Motor neuron (in vitro differentiated cells): ENCODE measurements at regions not wholly inside any gene's neighbourhood (a gene's known extent, or its start where the extent isn't known, plus 50 kb on each side); places are given as distances from the start of the nearest gene placed in this dataset.

Experiments used
- ATAC-seq, 8 experiments: fragments of 200-7000 bp; cut with Tn5 transposase; replicated peaks in 6 of 8; 2 replicates each; pipeline ENCODE4 v1.8.0; 2021; ENCODE audit warnings: mild to moderate bottlenecking in 8 of 8, moderate library complexity in 8 of 8
- H3K27ac ChIP-seq, 2 donors: fragments of 250-450 bp; sonication (Bioruptor Pico); 2 replicates each; pipeline ENCODE4 v1.9.0; 2021; ENCODE audit warnings: antibody characterized with exemption in 2 of 2, mild to moderate bottlenecking in 2 of 2, moderate library complexity in 1 of 2
- H3K4me1 ChIP-seq, 2 donors: fragments of 250-450 bp; sonication (Bioruptor Pico); replicated peaks in 1 of 2; 2 replicates each; pipeline ENCODE4 v1.6.1; 2021; ENCODE audit warnings: antibody characterized with exemption in 2 of 2, mild to moderate bottlenecking in 2 of 2, moderate library complexity in 1 of 2
- H3K4me3 ChIP-seq, 5 donors: fragments of 250-450 bp; sonication (Bioruptor Pico); 2 replicates each; pipeline ENCODE4 v1.9.0; 2021; ENCODE audit warnings: antibody characterized with exemption in 5 of 5, mild to moderate bottlenecking in 5 of 5, moderate library complexity in 4 of 5
- WGBS, 10 experiments: fragments of 450-650 bp; shearing (Covaris generic); methylation state at CpG; one replicate each; pipeline ENCODE4 v1.0.0; 2022; 5-methylcytosine and 5-hydroxymethylcytosine counted together
- in situ Hi-C, 9 experiments: fragments of 400-800 bp; cut with MboI; loops; one replicate each; pipeline ENCODE4 v1.15.0; 2021; ENCODE audit warnings: low sequenced_read_pairs in 9 of 9, low pct_unique_long_range_greater_than_20kb in 2 of 9; ENCODE audit not compliant: unreplicated experiment in 9 of 9

DNA sequence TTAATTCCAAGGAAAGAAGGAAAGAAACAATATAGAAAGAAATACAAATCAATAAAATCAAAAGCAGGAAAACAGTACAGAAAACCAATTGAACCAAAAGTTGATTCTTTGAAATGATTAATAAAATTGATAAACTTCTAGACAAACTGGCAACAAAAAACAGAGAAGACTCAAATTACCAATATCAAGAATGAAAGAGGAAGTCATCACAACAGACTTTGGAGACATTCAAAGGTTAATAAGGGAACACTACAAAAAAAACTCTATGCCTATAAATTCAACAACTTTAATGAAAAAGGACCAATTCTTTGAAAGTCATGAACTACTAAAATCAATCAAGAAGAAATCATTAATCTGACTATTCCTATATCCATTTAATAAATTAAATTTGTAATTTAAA, 329.3 kb upstream of the NR5A2 start:
- ATAC-seq = no peak
- Histone ChIP-seq H3K4me1 (no peaks in the 10 kb centered on the region), H3K4me3 (no peak overlapping the region), H3K27ac (no peak overlapping the region)
- in situ Hi-C loops = loop anchor here in 6 of 9 experiments (10.0 to 25.0 kb wide), 3 partner anchors 587 to 814 kb away; no protein-coding TSS in a partner anchor

DNA sequence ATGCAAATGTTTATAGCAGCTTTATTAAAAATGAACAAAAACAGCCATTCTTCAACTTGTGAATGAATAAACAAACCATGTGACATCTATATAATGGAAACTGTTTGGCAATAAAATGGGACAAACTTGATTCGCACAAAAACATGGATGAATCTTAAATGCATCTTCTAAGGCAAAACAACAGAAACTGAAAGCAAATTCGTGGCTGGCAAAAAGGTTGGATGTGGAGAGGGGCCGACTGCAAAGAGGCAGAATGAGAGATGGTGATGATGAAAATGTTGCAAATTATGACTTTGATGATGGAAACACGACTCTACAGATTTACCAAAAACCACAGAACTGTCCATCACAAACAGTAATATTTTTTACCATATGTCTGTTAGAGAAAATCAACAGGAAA, 327.0 kb upstream of the NR5A2 start:
- in situ Hi-C loops = no loop called here
- H3K27ac ChIP-seq = no peak overlapping the region
- H3K4me1 ChIP-seq = no peaks in the 10 kb centered on the region
- H3K4me3 ChIP-seq = no peak overlapping the region
- no peak for ATAC-seq
- WGBS, 10 experiments = 30 to 90% (median 75%) methylated on average over 2 to 4 of the region's 4 CpGs

DNA sequence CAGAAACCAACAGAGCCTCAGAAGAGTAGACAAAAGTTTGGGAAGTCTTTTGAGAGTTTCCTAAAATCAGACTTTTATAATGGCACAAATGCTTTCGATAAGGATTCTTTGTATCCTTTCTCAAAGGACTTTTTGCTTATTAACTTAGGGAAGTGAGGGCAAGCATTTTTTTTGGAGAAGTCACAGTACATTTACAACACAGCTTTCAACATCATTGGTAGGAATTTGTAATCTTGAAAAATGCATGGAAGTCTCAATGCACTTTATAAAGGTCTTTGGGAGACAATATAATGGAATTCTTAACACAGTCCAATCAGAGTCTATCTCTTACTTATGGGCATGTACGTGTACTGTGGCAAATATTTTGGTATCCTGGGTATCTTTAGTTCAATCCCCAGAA, 325.8 kb upstream of the NR5A2 start:
- no peak for ATAC-seq
- no peaks in the 10 kb centered on the region for H3K4me1 ChIP-seq
- H3K27ac ChIP-seq = no peak overlapping the region
- H3K4me3 ChIP-seq = no peak overlapping the region
- in situ Hi-C loops = no loop called here
- WGBS, 10 experiments = 54 to 100% (median 77%) methylated on average over 1 to 2 of the region's 2 CpGs

DNA sequence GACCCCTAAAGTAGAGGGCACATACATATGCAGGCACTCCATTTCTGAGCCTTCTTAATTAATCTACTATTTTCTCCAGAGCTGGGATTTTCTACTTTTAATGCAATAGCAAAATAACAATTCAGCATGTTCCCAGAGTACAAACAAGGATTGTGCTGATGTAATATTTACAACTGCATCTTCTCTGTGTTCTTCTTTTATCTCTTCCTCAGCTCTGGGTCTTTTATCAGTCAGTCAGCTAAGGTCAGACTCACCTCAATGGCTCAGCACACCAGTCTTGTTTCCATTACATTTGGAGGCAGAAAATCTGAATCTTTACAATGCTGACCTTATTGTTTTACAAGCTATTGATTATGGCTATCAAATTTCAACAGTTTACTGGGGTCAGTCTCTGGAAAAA, 323.3 kb upstream of the NR5A2 start:
- Histone ChIP-seq H3K27ac (no peak overlapping the region), H3K4me3 (no peak overlapping the region), H3K4me1 (no peaks in the 10 kb centered on the region)
- in situ Hi-C loops = no loop called here
- ATAC-seq = no peak

DNA sequence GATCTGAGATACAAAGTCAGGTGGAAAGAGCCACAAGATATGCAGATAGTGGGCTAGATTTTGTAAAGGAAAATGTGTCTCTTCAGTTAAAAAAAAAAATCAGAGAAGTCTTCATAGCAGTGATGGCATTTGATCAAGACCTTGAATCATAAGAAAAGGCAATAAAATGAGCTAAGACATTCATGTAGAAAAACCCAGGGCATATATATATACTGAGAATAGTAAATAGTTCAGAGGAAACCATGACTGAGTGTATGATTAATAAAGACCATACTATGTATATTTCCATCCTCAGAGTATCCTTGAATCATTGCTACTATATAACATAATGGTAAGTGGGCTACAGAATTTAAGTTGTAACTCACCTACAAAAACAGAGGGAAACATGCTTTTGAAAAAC, 321.7 kb upstream of the NR5A2 start:
- in situ Hi-C loops = no loop called here
- Histone ChIP-seq H3K27ac (no peak overlapping the region), H3K4me3 (no peak overlapping the region), H3K4me1 (no peaks in the 10 kb centered on the region)
- ATAC-seq = no peak

DNA sequence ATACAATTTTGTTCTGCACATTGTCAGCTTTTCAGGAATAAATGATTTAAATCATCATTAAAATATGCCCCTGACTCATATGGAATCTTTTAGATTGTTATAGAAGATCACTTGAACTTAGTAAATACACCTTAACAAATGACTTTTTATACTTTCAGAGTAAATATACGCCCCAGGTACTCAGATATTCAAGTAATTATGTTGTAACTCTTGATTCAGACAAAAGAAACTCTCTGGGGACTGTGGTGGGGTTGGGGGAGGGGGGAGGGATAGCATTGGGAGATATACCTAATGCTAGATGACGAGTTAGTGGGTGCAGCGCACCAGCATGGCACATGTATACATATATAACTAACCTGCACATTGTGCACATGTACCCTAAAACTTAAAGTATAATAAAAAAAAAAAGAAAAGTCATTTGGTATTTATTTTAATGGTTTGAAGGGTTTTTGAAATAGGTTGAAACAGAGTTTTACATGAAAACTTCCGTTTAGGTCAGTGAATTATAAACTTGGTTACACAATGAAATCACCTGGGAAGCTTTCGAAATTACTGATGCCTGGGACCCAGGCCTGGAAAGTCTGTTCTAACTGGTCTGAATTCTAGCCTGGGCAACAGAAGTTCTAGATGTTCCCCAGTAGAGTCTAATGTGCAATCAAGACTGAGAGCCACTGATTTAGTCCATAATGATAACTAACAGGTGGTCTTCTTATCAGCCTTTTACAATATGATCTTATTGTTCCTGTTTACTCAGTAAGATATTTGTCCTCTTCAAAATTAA, 320.5 kb upstream of the NR5A2 start:
- in situ Hi-C loops = no loop called here
- 0 to 100% (median 83%) methylated on average over 1 to 3 of the region's 5 CpGs; no CpG with 5 or more reads in 1 of the 10 experiments for WGBS, 10 experiments
- H3K4me3 ChIP-seq = no peak overlapping the region
- no peak overlapping the region for H3K27ac ChIP-seq
- no peak for ATAC-seq
- no peaks in the 10 kb centered on the region for H3K4me1 ChIP-seq

DNA sequence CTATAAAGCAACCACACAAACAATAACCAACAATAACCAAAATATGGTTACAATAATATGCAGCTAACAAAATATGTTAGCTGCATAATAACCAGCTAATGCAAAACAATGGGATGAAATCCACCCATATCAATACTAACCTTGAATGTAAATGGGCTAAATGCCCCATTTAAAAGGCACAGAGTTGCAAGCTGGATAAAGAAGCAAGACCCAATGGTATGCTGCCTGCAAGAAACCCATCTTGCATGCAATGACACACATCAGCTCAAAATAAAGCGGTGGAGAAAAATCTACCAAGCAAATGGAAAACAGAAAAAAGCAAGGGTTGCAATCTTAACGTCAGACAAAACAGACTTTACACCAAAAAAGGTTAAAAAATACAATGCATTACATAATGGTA, 316.5 kb upstream of the NR5A2 start:
- in situ Hi-C loops = no loop called here
- Histone ChIP-seq H3K27ac (no peak overlapping the region), H3K4me3 (no peak overlapping the region), H3K4me1 (no peaks in the 10 kb centered on the region)
- ATAC-seq = no peak
- 0 to 86% (median 56%) methylated on average over 1 to 2 of the region's 2 CpGs; no CpG with 5 or more reads in 2 of the 10 experiments for WGBS, 10 experiments

DNA sequence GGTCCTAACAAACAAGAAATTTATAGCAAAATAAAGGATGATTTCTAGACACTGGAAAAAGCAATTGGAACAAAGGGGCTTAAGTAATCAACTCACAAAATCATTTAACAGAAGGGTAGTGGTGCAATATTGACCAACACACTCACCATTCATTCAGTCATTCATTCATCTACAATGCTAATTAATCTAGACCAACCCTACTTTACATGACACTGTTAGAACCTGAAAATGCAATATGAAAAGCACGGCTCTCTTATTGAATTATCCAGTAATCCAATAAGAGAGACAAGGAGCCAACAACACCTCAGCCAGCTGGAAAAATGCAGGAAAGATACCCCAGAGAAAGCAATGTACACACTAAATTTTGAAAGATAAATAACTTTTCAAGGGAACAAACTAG, 310.8 kb upstream of the NR5A2 start:
- Histone ChIP-seq H3K4me1 (no peaks in the 10 kb centered on the region), H3K4me3 (no peak overlapping the region), H3K27ac (no peak overlapping the region)
- in situ Hi-C loops = no loop called here
- WGBS, 10 experiments = 0 to 100% (median 47%) methylated on average over 1 of the region's 1 CpG; no CpG with 5 or more reads in 1 of the 10 experiments
- peak in 2 of 8 experiments; percentile 93 to 97 for ATAC-seq

DNA sequence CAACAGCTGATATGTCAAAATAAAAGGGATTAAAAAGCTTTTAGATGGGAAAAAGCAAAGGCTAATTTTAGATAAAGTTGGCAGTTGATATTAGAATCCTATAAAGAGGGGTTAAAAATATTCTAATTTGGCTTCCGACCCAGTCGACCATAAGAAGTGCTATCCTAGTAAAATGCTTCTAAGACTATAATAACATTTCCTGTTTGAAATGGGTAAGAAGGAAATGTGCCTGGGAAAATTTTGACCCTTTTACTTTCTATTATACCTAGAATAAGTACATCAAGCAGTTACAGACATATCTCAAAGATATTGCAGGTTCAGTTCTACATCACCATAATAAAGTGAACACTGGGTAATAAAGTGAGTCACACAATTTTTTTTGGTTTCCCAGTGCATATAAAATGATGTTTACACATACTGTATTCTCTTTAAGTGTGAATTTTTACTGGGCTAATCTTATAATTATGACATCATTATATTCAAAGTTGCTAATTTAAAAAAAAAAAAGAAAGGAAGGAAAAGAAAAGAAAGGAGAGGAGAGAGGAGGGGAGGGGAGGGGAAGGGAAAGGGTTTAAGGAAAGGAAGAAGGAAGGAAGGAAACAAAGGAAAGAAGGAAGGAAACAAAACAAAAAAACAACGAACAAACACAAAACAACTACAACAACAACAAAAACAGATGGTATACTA, 308.2 kb upstream of the NR5A2 start:
- Histone ChIP-seq H3K4me1 (no peaks in the 10 kb centered on the region), H3K27ac (no peak overlapping the region), H3K4me3 (no peak overlapping the region)
- WGBS, 10 experiments = 46 to 100% (median 92%) methylated on average over 2 to 3 of the region's 3 CpGs
- no peak for ATAC-seq
- in situ Hi-C loops = no loop called here

DNA sequence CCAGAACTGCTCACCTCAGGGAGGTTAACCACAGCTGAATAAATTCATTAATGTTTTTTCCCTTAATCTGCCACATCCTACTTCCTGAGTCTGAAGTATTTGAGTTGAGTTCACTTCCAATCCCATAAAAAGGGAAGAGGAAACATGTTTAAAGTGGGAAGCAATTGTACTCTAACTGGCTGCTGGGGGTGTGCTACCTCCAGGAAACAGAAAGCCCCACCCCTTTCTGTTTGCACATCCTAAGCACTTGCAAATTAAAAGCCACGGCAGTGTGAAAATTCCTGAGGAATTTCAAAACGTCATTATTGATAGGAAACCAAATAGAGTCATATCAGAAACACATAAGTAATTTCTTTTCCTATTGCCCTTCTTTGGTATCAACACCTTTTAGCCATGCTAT, 307.0 kb upstream of the NR5A2 start:
- in situ Hi-C loops = no loop called here
- no peak for ATAC-seq
- WGBS, 10 experiments = 0 to 80% (median 10%) methylated on average over 1 to 2 of the region's 2 CpGs; no CpG with 5 or more reads in 1 of the 10 experiments
- no peak overlapping the region for H3K27ac ChIP-seq
- no peaks in the 10 kb centered on the region for H3K4me1 ChIP-seq
- H3K4me3 ChIP-seq = no peak overlapping the region

DNA sequence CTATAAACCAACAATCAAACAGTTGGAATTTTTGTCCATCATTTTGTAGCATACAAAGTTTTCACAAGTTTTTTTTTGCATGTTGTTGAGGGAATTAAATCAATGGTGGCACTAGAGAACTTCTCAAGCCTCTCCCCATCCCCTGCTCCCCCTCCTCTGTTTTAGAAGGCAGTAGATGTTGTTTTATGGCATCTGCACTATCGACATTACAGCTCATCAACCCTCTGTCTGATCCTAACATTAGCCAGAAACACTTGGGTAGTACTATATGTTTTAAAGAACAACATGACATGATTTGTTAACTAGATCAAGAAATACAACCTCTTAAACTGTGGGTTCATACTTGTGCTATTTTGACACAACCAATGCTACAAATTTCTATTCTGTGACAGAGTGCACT, 306.5 kb upstream of the NR5A2 start:
- in situ Hi-C loops = no loop called here
- peak in 1 of 8 experiments; percentile 47 for ATAC-seq
- H3K27ac ChIP-seq = no peak overlapping the region
- no peak overlapping the region for H3K4me3 ChIP-seq
- H3K4me1 ChIP-seq = no peaks in the 10 kb centered on the region
- 14 to 100% (median 93%) methylated on average over 1 of the region's 1 CpG; no CpG with 5 or more reads in 6 of the 10 experiments for WGBS, 10 experiments

DNA sequence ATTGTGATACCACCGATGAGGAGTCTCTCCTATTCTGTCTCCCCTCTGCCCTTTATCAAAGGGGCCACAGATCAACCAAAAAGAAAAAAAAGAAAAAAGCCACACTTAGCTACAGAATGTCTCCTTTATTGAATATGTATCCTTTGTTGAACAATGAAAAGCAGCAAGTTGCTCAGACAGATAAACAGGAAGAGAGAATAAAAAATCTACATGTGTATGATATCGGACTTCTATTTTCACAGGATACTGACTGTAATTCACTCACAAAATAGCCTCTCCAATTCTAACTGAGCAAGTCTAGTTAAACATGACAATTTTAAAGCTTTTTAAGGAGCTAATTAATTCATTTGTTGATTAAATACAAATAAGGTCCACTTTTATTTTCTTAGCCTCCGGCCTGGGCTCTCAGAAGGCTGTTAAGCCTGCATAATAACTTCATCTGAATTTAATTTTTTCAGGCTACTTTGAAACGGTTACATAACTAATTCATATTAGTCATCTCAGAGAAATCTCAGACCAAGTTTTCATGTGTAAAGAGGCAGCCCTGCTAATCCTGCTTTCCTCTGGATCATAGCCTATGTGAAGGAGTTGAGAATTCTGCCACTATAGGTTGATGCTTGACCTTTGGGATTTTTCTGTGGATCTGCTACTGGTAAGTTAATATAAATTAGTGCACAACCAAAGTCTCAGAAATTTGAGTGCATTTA, 304.1 kb upstream of the NR5A2 start:
- H3K4me3 ChIP-seq = no peak overlapping the region
- in situ Hi-C loops = no loop called here
- no peak overlapping the region for H3K27ac ChIP-seq
- ATAC-seq = peak in 4 of 8 experiments; percentile 21 to 99 (median 89)
- no peaks in the 10 kb centered on the region for H3K4me1 ChIP-seq
- 9 to 68% (median 41%) methylated on average over 3 to 4 of the region's 4 CpGs for WGBS, 10 experiments

DNA sequence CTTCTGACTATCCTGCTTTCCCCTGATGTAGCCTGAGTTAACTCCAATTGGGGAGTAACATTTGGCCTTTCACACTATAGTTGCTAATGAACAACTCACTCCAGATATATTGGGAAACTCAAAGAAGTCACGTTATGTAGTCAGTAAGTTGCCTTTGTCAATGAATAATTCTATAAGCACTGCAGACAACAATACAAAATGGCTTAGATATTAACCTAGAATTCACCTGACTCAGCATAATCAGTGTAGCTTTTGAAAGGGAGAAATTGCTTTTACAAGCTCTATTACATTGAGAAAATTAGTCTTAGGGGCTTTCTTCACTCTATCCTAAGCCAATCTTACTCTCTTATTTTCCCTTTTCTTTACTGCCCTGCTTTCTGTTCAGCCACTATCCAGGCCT, 303.5 kb upstream of the NR5A2 start:
- Histone ChIP-seq H3K4me3 (no peak overlapping the region), H3K4me1 (no peaks in the 10 kb centered on the region), H3K27ac (no peak overlapping the region)
- in situ Hi-C loops = no loop called here
- ATAC-seq = no peak
- WGBS, 10 experiments = 40 to 100% (median 68%) methylated on average over 1 of the region's 1 CpG; no CpG with 5 or more reads in 2 of the 10 experiments
